ENCODE measurements at regions not wholly inside any gene's neighbourhood (a gene's known extent, or its start where the extent isn't known, plus 50 kb on each side); places are given as distances from the start of the nearest gene placed in this dataset.

DNA sequence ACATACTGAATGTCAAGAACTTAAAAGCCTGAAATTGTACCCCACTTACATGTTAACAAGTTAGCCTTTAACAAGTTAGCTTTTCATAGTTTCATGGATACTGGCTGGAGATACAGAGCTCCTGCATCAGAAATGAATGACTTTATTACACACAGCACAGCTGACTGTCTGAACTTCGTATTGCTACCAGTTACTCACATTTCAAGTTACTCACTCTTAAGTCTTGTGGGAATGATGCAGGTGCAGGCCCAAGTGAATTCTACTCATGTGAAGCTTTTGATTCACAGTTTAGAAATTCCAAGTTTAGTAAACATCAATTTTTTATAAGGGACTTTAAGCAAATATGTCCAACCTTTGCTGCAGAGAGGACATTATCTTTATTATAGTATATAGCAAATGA, 762.2 kb upstream of the PRR20A start:
- H3K4me3 ChIP-seq (replicated peaks in 1 of 2; ENCODE audit: low read depth in 2 of 2, low read length in 2 of 2): no peak overlapping the region
- DNase-seq (ENCODE audit: low read depth in 2 of 2): no peak
- TF ChIP-seq, protein P1, sequence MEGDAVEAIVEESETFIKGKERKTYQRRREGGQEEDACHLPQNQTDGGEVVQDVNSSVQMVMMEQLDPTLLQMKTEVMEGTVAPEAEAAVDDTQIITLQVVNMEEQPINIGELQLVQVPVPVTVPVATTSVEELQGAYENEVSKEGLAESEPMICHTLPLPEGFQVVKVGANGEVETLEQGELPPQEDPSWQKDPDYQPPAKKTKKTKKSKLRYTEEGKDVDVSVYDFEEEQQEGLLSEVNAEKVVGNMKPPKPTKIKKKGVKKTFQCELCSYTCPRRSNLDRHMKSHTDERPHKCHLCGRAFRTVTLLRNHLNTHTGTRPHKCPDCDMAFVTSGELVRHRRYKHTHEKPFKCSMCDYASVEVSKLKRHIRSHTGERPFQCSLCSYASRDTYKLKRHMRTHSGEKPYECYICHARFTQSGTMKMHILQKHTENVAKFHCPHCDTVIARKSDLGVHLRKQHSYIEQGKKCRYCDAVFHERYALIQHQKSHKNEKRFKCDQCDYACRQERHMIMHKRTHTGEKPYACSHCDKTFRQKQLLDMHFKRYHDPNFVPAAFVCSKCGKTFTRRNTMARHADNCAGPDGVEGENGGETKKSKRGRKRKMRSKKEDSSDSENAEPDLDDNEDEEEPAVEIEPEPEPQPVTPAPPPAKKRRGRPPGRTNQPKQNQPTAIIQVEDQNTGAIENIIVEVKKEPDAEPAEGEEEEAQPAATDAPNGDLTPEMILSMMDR (IDR thresholded peaks at IDR 0.05; ENCODE audit: low read depth, low read length): no peak

DNA sequence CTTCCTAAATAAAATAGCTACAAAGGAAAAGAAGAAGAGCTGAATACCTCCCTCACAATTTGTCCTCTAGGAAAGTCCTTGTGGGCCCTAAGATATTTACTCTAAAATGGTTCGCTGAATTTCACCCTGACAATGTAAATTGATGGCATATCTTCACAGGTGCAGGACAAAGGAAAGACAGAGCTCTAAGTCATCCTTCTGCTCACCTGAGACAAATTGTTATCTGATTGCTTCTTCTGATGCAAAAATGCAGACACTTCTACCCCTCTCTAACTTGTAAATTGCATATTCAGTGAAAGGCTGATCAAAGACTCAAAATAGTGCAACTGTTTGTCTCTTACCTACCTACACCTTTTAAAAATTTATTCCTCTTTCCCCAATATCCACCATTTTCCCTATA, 747.2 kb upstream of the PRR20A start:
- DNase-seq (ENCODE audit: low read depth in 2 of 2): no peak
- H3K4me3 ChIP-seq (replicated peaks in 1 of 2; ENCODE audit: low read depth in 2 of 2, low read length in 2 of 2): no peak overlapping the region
- TF ChIP-seq, protein P1 (IDR thresholded peaks at IDR 0.05; ENCODE audit: low read depth, low read length): no peak

DNA sequence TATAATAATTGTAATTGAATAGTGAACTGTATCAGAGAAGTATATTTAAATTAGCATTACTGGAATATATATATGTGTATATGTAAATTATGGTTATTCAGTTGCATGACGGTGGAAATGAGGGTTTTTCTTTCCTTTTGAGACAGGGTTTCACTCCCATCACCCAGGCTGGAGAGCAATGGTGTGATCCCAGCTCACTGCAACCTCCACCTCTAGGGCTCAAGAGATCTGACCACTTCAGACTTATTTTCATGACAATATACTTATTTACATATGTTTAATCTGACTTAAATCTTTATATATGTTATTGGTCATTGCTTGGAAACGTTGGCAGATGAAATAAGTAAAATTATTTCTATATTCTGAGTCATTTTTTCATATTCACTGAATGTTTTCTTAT, 744.4 kb upstream of the PRR20A start:
- TF ChIP-seq, protein P1 (IDR thresholded peaks at IDR 0.05; ENCODE audit: low read depth, low read length): no peak
- H3K4me3 ChIP-seq (replicated peaks in 1 of 2; ENCODE audit: low read depth in 2 of 2, low read length in 2 of 2): no peak overlapping the region
- DNase-seq (ENCODE audit: low read depth in 2 of 2): no peak

DNA sequence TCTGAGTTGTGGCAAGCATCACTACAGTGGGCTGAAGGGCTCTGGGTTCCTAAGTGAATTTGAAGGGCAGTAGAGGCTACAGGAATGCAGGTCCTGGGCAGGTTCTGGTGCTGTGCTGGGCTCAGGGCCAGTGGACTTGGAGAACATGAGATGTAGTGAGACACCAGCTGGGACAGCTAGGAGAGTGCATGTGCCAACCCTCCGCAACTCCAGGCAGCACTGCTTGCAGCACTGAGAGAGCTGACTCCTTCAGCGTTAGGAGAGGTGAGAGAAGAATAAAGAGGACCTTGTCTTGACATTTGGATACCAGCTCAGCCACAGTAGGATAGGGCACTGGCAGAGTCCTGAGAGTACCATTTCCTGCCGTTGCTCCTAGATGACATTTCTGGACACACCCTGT, 739.9 kb upstream of the PRR20A start:
- H3K4me3 ChIP-seq (replicated peaks in 1 of 2; ENCODE audit: low read depth in 2 of 2, low read length in 2 of 2): no peak overlapping the region
- DNase-seq (ENCODE audit: low read depth in 2 of 2): no peak
- TF ChIP-seq, protein P1 (IDR thresholded peaks at IDR 0.05; ENCODE audit: low read depth, low read length): no peak

DNA sequence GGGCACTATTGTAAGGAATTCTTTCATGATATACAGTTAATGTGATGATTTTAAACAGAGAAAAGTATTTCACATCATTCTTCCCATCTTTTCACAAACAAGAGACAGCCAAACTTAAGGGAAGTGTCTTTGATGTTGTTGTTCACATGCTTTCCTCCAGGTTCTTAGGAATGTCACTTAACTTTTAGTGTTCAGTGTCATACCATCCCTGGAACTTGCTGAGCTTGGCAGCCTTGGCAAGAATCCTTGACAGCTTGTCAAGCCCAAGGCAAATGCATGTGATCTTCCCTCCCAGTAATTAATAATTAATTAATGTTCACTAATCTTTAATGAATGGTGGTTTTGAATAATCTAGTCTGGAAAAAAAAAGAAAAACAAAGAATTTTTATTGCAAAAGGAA, 727.9 kb upstream of the PRR20A start:
- H3K4me3 ChIP-seq (replicated peaks in 1 of 2; ENCODE audit: low read depth in 2 of 2, low read length in 2 of 2): no peak overlapping the region
- TF ChIP-seq, protein P1 (IDR thresholded peaks at IDR 0.05; ENCODE audit: low read depth, low read length): no peak
- DNase-seq (ENCODE audit: low read depth in 2 of 2): no peak

DNA sequence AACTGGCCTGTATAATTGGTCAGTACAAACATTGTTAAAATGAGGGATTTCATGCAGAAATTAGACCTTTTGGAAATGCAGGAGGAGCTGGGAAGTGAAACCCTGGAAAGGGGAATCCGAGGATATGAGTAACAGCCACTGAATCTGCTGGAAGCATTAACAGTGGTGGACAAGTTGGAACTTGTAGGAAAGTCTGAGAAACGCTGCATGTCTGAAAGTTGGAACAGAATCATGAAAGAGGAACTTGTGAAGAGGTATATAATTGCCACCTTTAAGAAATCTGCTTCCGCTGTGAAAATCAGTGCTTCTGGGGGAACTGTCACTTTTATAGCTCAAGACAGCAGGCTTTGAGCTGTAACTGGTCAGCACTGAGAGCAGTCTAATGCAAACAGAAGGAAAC, 716.5 kb upstream of the PRR20A start:
- TF ChIP-seq, protein P1 (IDR thresholded peaks at IDR 0.05; ENCODE audit: low read depth, low read length): no peak
- DNase-seq (ENCODE audit: low read depth in 2 of 2): no peak
- H3K4me3 ChIP-seq (replicated peaks in 1 of 2; ENCODE audit: low read depth in 2 of 2, low read length in 2 of 2): no peak overlapping the region

DNA sequence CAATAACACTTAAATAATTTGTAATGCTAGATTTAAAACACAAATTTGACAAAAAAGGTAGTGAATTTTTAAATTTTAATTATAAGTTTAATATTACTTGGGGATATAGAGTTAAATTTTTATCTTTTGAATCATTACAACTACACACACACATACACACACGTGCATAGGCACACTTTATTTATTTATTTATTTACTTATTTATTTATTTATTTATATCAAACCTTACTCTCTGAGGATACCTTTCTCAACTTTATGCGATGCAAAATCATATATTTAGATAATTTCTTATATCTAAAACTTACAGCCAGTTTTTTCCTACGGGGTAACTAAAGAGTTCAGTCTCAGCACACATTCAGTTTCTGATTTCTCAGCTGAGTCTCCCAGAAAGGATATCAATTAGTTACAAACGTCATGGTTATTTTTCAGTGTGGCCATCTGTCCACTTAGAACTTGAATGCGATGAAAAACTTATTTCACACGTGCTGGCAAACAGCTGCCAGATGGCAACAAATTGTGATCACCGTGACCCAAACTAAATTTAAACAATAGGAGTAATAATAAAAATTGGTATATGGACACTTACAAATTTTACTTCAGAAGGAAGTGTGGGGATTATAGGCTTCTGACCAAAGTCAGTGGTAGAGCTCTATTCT, 683.1 kb upstream of the PRR20A start:
- TF ChIP-seq, protein P1 (IDR thresholded peaks at IDR 0.05; ENCODE audit: low read depth, low read length): no peak
- H3K4me3 ChIP-seq (replicated peaks in 1 of 2; ENCODE audit: low read depth in 2 of 2, low read length in 2 of 2): no peak overlapping the region
- DNase-seq (ENCODE audit: low read depth in 2 of 2): no peak

Measured in cardiac fibroblast (primary cell).